GM23248 (cell line): ENCODE measurements at regions not wholly inside any gene's neighbourhood (a gene's known extent, or its start where the extent isn't known, plus 50 kb on each side); places are given as distances from the start of the nearest gene placed in this dataset.

ENCODE experiments used
- EZH2 ChIP-seq: fragments of 200-600 bp; sonication (generic); IDR thresholded peaks from 2 replicates; pipeline ENCODE4 v1.6.1; 2018; ENCODE audit warnings: antibody characterized with exemption, mild to moderate bottlenecking; ENCODE audit not compliant: insufficient read depth, poor library complexity, severe bottlenecking
- EZH2phosphoT487 ChIP-seq: fragments of 200-600 bp; sonication (generic); IDR thresholded peaks from 2 replicates; pipeline ENCODE4 v1.6.1; 2018; ENCODE audit warnings: antibody characterized with exemption, moderate library complexity, mild to moderate bottlenecking, low read depth; ENCODE audit not compliant: insufficient read depth

DNA sequence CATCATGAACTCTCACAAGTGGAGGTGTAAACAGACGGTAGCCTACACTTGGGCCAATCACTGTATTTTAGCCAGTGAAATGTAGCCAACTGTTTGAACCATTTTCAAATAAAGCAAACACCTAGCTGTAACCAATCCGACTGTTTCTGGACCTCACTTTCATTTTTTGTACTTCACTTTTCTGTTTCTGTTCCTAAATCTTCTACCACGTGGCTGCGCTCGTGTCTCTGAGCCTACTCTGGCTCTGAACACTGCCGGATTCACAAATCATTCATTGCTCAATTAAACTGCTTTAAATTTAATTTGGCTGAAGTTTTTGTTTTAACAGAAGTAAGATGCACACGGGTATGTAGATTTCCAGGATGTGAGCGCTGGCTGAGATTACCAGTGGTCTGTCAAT is 319.1 kb downstream of the RAPGEF2 start:
- TF ChIP-seq EZH2phosphoT487 (no peak), EZH2 (no peak)
